Astrocyte (in vitro differentiated cells and primary cell): ENCODE measurements at regions not wholly inside any gene's neighbourhood (a gene's known extent, or its start where the extent isn't known, plus 50 kb on each side); places are given as distances from the start of the nearest gene placed in this dataset.

Experiments
- DNase-seq: peaks from one replicate; pipeline ENCODE4 v3.0.0-alpha.2; 2010; ENCODE audit warnings: low read depth
- FAIRE-seq: peaks from 2 replicates; lab custom pipeline; 2011; peaks lifted over from hg19 to GRCh38; lab: Jason Lieb, UNC
- H2AFZ ChIP-seq: 2 replicates; pipeline ENCODE4 v1.6.0; 2012; ENCODE audit warnings: low read depth, low read length, inconsistent platforms
- H3K27ac ChIP-seq: 2 replicates; pipeline ENCODE4 v1.5.1; 2011; ENCODE audit warnings: low read depth, low read length, inconsistent platforms
- H3K27me3 ChIP-seq: 2 replicates; pipeline ENCODE4 v1.6.0; 2011; ENCODE audit warnings: low read length, inconsistent platforms; ENCODE audit not compliant: insufficient read depth
- H3K36me3 ChIP-seq: 2 replicates; pipeline ENCODE4 v1.5.1; 2011; ENCODE audit warnings: low read length, inconsistent platforms; ENCODE audit not compliant: insufficient read depth
- H3K4me1 ChIP-seq: 2 replicates; pipeline ENCODE4 v1.5.1; 2011; ENCODE audit warnings: low read length, inconsistent platforms; ENCODE audit not compliant: insufficient read depth
- H3K4me2 ChIP-seq: 2 replicates; pipeline ENCODE4 v1.6.0; 2012; ENCODE audit warnings: low read length, inconsistent platforms
- H3K4me3 ChIP-seq: 2 replicates; pipeline ENCODE4 v1.5.1; 2011; ENCODE audit warnings: low read depth, mild to moderate bottlenecking, low read length, inconsistent platforms; ENCODE audit not compliant: insufficient read depth
- H3K79me2 ChIP-seq: 2 replicates; pipeline ENCODE4 v1.6.0; 2012; ENCODE audit warnings: mild to moderate bottlenecking, low read length, inconsistent platforms; ENCODE audit not compliant: insufficient read depth
- H3K9ac ChIP-seq: 2 replicates; pipeline ENCODE4 v1.6.0; 2012; ENCODE audit warnings: mild to moderate bottlenecking, low read length, inconsistent platforms
- H3K9me3 ChIP-seq: 2 replicates; pipeline ENCODE4 v1.5.1; 2012; ENCODE audit warnings: low read depth, mild to moderate bottlenecking, low read length, inconsistent platforms; ENCODE audit not compliant: insufficient read depth
- H4K20me1 ChIP-seq: 2 replicates; pipeline ENCODE4 v1.6.0; 2012; ENCODE audit warnings: low read length, inconsistent platforms; ENCODE audit not compliant: insufficient read depth
- H3K27ac Mint-ChIP-seq: one replicate; pipeline ENCODE4 v1.8.0; 2021; ENCODE audit warnings: mild to moderate bottlenecking, mixed read lengths; ENCODE audit not compliant: unreplicated experiment
- H3K27me3 Mint-ChIP-seq: one replicate; pipeline ENCODE4 v1.8.0; 2021; ENCODE audit warnings: low read depth, mixed read lengths; ENCODE audit not compliant: unreplicated experiment
- H3K36me3 Mint-ChIP-seq: one replicate; pipeline ENCODE4 v1.8.0; 2021; ENCODE audit warnings: low read depth, mixed read lengths; ENCODE audit not compliant: unreplicated experiment
- H3K4me1 Mint-ChIP-seq: one replicate; pipeline ENCODE4 v1.8.0; 2021; ENCODE audit warnings: low read depth, mixed read lengths; ENCODE audit not compliant: unreplicated experiment
- H3K4me3 Mint-ChIP-seq: one replicate; pipeline ENCODE4 v1.8.0; 2021; ENCODE audit warnings: mild to moderate bottlenecking, moderate library complexity, mixed read lengths; ENCODE audit not compliant: unreplicated experiment
- H3K9me3 Mint-ChIP-seq: one replicate; pipeline ENCODE4 v1.8.0; 2021; ENCODE audit warnings: mild to moderate bottlenecking, mixed read lengths; ENCODE audit not compliant: unreplicated experiment
- EZH2 ChIP-seq: IDR thresholded peaks from 2 replicates; pipeline ENCODE4 v1.6.1; 2012; ENCODE audit warnings: mild to moderate bottlenecking, low read length, inconsistent platforms; ENCODE audit not compliant: insufficient read depth
- TF ChIP-seq, protein P1 (sequence below): IDR thresholded peaks from 2 replicates; pipeline ENCODE4 v1.5.1; 2011; ENCODE audit warnings: low read depth, mild to moderate bottlenecking, inconsistent platforms, low read length, moderate library complexity; ENCODE audit not compliant: insufficient read depth

- no peak overlapping the region for H3K27ac ChIP-seq
- no peaks in the 10 kb centered on the region for H4K20me1 ChIP-seq
- H3K4me3 ChIP-seq, result no peak overlapping the region
- Mint-ChIP-seq H3K27ac (no peak overlapping the region), H3K9me3 (no peaks in the 10 kb centered on the region), H3K4me3 (no peak overlapping the region), H3K36me3 (no peaks in the 10 kb centered on the region), H3K4me1 (peaks cover 1% of the 10 kb centered on the region), H3K27me3 (peaks cover 38% of the 10 kb centered on the region)
- DNase-seq (no peak), FAIRE-seq (no peak)
- H3K9ac ChIP-seq, result no peak overlapping the region
- H2AFZ ChIP-seq, result no peak overlapping the region
- H3K9me3 ChIP-seq, result no peaks in the 10 kb centered on the region
- no peaks in the 10 kb centered on the region for H3K79me2 ChIP-seq
- TF ChIP-seq, protein P1, sequence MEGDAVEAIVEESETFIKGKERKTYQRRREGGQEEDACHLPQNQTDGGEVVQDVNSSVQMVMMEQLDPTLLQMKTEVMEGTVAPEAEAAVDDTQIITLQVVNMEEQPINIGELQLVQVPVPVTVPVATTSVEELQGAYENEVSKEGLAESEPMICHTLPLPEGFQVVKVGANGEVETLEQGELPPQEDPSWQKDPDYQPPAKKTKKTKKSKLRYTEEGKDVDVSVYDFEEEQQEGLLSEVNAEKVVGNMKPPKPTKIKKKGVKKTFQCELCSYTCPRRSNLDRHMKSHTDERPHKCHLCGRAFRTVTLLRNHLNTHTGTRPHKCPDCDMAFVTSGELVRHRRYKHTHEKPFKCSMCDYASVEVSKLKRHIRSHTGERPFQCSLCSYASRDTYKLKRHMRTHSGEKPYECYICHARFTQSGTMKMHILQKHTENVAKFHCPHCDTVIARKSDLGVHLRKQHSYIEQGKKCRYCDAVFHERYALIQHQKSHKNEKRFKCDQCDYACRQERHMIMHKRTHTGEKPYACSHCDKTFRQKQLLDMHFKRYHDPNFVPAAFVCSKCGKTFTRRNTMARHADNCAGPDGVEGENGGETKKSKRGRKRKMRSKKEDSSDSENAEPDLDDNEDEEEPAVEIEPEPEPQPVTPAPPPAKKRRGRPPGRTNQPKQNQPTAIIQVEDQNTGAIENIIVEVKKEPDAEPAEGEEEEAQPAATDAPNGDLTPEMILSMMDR, result no peak
- TF ChIP-seq EZH2, result no peak
- H3K4me2 ChIP-seq, result no peak overlapping the region
- H3K4me1 ChIP-seq, result no peaks in the 10 kb centered on the region
- no peaks in the 10 kb centered on the region for H3K36me3 ChIP-seq
- peaks cover 8% of the 10 kb centered on the region for H3K27me3 ChIP-seq
Observed at GRCh38 chr3:194757647-194758061, 72.0 kb downstream of the FAM43A start.

GRCh38 chr3:194758716-194759115, 73.0 kb downstream of the FAM43A start:
- no peaks in the 10 kb centered on the region for H3K36me3 Mint-ChIP-seq
- no peak overlapping the region for H2AFZ ChIP-seq
- DNase-seq (no peak), FAIRE-seq (no peak)
- H3K4me1 Mint-ChIP-seq, result peaks cover 1% of the 10 kb centered on the region
- no peak overlapping the region for H3K9ac ChIP-seq
- TF ChIP-seq EZH2, result no peak
- TF ChIP-seq, protein P1, result no peak
- no peaks in the 10 kb centered on the region for H3K79me2 ChIP-seq
- H3K4me3 ChIP-seq, result no peak overlapping the region
- H3K36me3 ChIP-seq, result no peaks in the 10 kb centered on the region
- H3K9me3 Mint-ChIP-seq, result no peaks in the 10 kb centered on the region
- H3K27me3 ChIP-seq, result peaks cover 8% of the 10 kb centered on the region
- no peak overlapping the region for H3K27ac ChIP-seq
- no peak overlapping the region for H3K4me2 ChIP-seq
- H3K27me3 Mint-ChIP-seq, result peaks cover 35% of the 10 kb centered on the region
- no peaks in the 10 kb centered on the region for H3K4me1 ChIP-seq
- no peak overlapping the region for H3K4me3 Mint-ChIP-seq
- no peak overlapping the region for H3K27ac Mint-ChIP-seq
- no peaks in the 10 kb centered on the region for H4K20me1 ChIP-seq
- H3K9me3 ChIP-seq, result no peaks in the 10 kb centered on the region

- Mint-ChIP-seq H3K27ac (no peak overlapping the region), H3K4me1 (no peaks in the 10 kb centered on the region), H3K9me3 (no peaks in the 10 kb centered on the region), H3K36me3 (no peaks in the 10 kb centered on the region), H3K27me3 (peaks cover 27% of the 10 kb centered on the region), H3K4me3 (no peak overlapping the region)
- FAIRE-seq (no peak), DNase-seq (no peak)
- Histone ChIP-seq H4K20me1 (no peaks in the 10 kb centered on the region), H3K27ac (no peak overlapping the region), H3K4me1 (no peaks in the 10 kb centered on the region), H3K36me3 (no peaks in the 10 kb centered on the region), H3K9me3 (no peaks in the 10 kb centered on the region), H2AFZ (no peak overlapping the region), H3K79me2 (no peaks in the 10 kb centered on the region), H3K4me2 (no peak overlapping the region), H3K4me3 (no peak overlapping the region), H3K9ac (no peak overlapping the region), H3K27me3 (peaks cover 8% of the 10 kb centered on the region)
- no peak for TF ChIP-seq EZH2
- TF ChIP-seq, protein P1, result no peak
Observed at GRCh38 chr3:194760494-194761137, 74.9 kb downstream of the FAM43A start.
